Spleen (tissue), 11 donors: ENCODE measurements at regions not wholly inside any gene's neighbourhood (a gene's known extent, or its start where the extent isn't known, plus 50 kb on each side); places are given as distances from the start of the nearest gene placed in this dataset.
A peak's percentile ranks its signal among the peaks of the same experiment; 100 is the strongest.

Experiments
- DNase-seq: peaks from one replicate; pipeline ENCODE4 v3.0.0-alpha.2; 2020
- H3K27ac ChIP-seq, 8 donors: fragments of 200-600 bp; sonication (generic) in 7 of 8; 1 replicate in 4 of 8; 2 replicates in 4 of 8; pipeline versions ENCODE4 v1.5.0 to v1.8.0; 2016 to 2021; ENCODE audit warnings: inconsistent platforms in 4 of 8, mild to moderate bottlenecking in 4 of 8, moderate library complexity in 1 of 8
- H3K27me3 ChIP-seq, 7 donors: fragments of 200-600 bp; sonication (generic) in 6 of 7; replicated peaks in 1 of 7; 1 replicate in 4 of 7; 2 replicates in 3 of 7; pipeline versions ENCODE4 v1.5.0 to v1.8.0; 2016 to 2021; ENCODE audit warnings: inconsistent platforms in 3 of 7, mild to moderate bottlenecking in 1 of 7
- H3K36me3 ChIP-seq, 6 donors: fragments of 200-600 bp; sonication (generic) in 5 of 6; 1 replicate in 4 of 6; 2 replicates in 2 of 6; pipeline versions ENCODE4 v1.5.0 to v1.8.0; 2016 to 2021; ENCODE audit warnings: inconsistent platforms in 2 of 6
- H3K4me1 ChIP-seq, 6 donors: fragments of 200-600 bp; sonication (generic) in 5 of 6; 1 replicate in 3 of 6; 2 replicates in 3 of 6; pipeline versions ENCODE4 v1.5.0 to v1.8.0; 2016 to 2021; ENCODE audit warnings: inconsistent platforms in 3 of 6
- H3K4me3 ChIP-seq, 8 donors: fragments of 200-600 bp; sonication (generic) in 7 of 8; 1 replicate in 4 of 8; 2 replicates in 4 of 8; pipeline versions ENCODE4 v1.5.0 to v1.8.0; 2016 to 2021; ENCODE audit warnings: inconsistent platforms in 4 of 8, mild to moderate bottlenecking in 4 of 8, moderate library complexity in 2 of 8
- H3K9me3 ChIP-seq, 8 donors: fragments of 200-600 bp; sonication (generic) in 7 of 8; 1 replicate in 4 of 8; 2 replicates in 4 of 8; pipeline versions ENCODE4 v1.5.0 to v1.8.0; 2016 to 2021; ENCODE audit warnings: inconsistent platforms in 4 of 8
- CTCF ChIP-seq, 11 experiments: fragments of 200-600 bp in 7 of 11; fragments of 450-650 bp in 4 of 11; sonication (generic) in 4 of 11; IDR thresholded peaks in 8 of 11; conservative IDR thresholded peaks in 3 of 11; 1 replicate in 7 of 11; 2 replicates in 4 of 11; pipeline versions ENCODE4 v1.4.0 to v1.8.0; 2016 to 2021; ENCODE audit warnings: antibody characterized with exemption in 11 of 11, inconsistent platforms in 4 of 11, mild to moderate bottlenecking in 1 of 11
- POLR2A ChIP-seq, 3 donors: fragments of 450-650 bp; IDR thresholded peaks; one replicate each; pipeline ENCODE4 v1.5.1; 2017; ENCODE audit warnings: antibody characterized with exemption in 3 of 3, mild to moderate bottlenecking in 1 of 3
- POLR2AphosphoS5 ChIP-seq, 3 donors: sonication (generic); formaldehyde crosslinking; IDR thresholded peaks; one replicate each; pipeline ENCODE4 v1.5.1; 2017; ENCODE audit warnings: antibody characterized with exemption in 3 of 3
- WGBS, 5 donors: extraction: QIAGEN DNeasy Blood & Tissue Kit in 3 of 5; methylation state at CpG; one replicate each; pipeline versions ENCODE4 v1.1.5 to v1.1.7; 2013 to 2018; 5-methylcytosine and 5-hydroxymethylcytosine counted together
- intact Hi-C: fragments of 100-400 bp; cut with DNase I; formaldehyde crosslinking; loops from one replicate; pipeline ENCODE4 v1.15.0; 2023; ENCODE audit warnings: low total_unique reads
- donor health status: healthy with polysubstance abuse.
- donor health status: DM: no; HTN: no; CAD: no; lungs with moderate emphysema.
- donor health status: DM: no; HTN: no; CAD: no.
- donor health status: Bipolar disorder and iron deficiency.
- donor health status: healthy.
- donor health status: DM: no; HTN: no; CAD: no.
- donor health status: DM: yes; HTN: yes; CAD: no.

GRCh38 chr3:161558236-161558635, 61.6 kb downstream of the OTOL1 start:
- peaks cover 0 to 12% (median 0%) of the 10 kb centered on the region in 7 donors for H3K27me3 ChIP-seq
- no peak overlapping the region for H3K27ac ChIP-seq
- intact Hi-C loops: no loop called here
- no peak overlapping the region for H3K4me3 ChIP-seq
- no peak for TF ChIP-seq POLR2AphosphoS5 (IDR thresholded peaks at IDR 0.05)
- no peak for TF ChIP-seq CTCF (IDR thresholded peaks at IDR 0.05 in 8 of 11, conservative IDR thresholded peaks at IDR 0.05 in 3 of 11)
- TF ChIP-seq POLR2A (IDR thresholded peaks at IDR 0.05): no peak
- 25 to 36% (median 31%) methylated on average over 3 to 4 of the region's 4 CpGs for WGBS, 5 donors
- no peak for DNase-seq
- no peaks in the 10 kb centered on the region for H3K36me3 ChIP-seq
- no peaks in the 10 kb centered on the region for H3K9me3 ChIP-seq
- no peaks in the 10 kb centered on the region for H3K4me1 ChIP-seq

- Histone ChIP-seq H3K27ac (no peak overlapping the region), H3K27me3 (peaks cover 0 to 12% (median 0%) of the 10 kb centered on the region in 7 donors), H3K4me3 (no peak overlapping the region), H3K36me3 (no peaks in the 10 kb centered on the region), H3K4me1 (no peaks in the 10 kb centered on the region), H3K9me3 (no peaks in the 10 kb centered on the region)
- 20 to 27% (median 20%) methylated on average over 6 of the region's 6 CpGs for WGBS, 5 donors
- TF ChIP-seq POLR2AphosphoS5 (IDR thresholded peaks at IDR 0.05): no peak
- no peak for TF ChIP-seq POLR2A (IDR thresholded peaks at IDR 0.05)
- peak in 8 of 11 experiments; percentile 9 to 61 (median 44) for TF ChIP-seq CTCF (IDR thresholded peaks at IDR 0.05 in 8 of 11, conservative IDR thresholded peaks at IDR 0.05 in 3 of 11)
- no peak for DNase-seq
- intact Hi-C loops: no loop called here
Measured at GRCh38 chr3:161559177-161559998, 62.8 kb downstream of the OTOL1 start.

DNA sequence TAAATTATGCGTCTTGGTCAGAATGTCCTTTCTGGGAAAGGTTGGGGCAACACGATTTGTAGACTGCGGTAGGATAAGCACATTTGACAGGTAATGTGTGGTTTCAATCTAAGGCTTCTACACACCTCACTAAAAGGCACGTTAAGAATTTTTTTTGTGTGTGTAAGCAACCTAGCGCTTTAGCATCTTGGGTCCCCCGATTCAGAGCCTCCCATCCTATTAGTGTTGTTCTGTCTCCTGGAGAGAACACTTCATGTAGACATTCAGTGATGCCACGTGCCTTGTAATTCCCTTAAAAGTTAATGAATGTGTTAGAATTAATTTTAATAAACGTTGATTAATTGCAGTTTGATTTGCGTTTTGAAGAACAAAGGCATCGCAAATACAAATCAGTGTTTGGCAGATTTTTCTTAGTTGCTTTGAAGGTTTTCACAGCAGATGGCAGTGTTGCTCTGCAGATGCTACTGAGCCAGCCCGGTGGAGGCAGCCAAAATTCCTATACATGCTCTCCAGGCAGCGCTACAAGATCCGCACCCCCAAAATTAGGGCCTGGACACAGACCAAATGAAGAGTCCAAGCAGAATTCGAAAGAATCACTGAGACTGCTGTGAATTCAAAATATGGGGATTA, 63.5 kb downstream of the OTOL1 start:
- Histone ChIP-seq H3K36me3 (no peaks in the 10 kb centered on the region), H3K4me1 (no peaks in the 10 kb centered on the region), H3K27ac (no peak overlapping the region), H3K4me3 (no peak overlapping the region), H3K27me3 (peaks cover 0 to 12% (median 0%) of the 10 kb centered on the region in 7 donors), H3K9me3 (no peaks in the 10 kb centered on the region)
- DNase-seq: no peak
- intact Hi-C loops: no loop called here
- TF ChIP-seq POLR2A (IDR thresholded peaks at IDR 0.05) (no peak), CTCF (IDR thresholded peaks at IDR 0.05 in 8 of 11, conservative IDR thresholded peaks at IDR 0.05 in 3 of 11) (peak in 2 of 11 experiments; percentile 3 to 18), POLR2AphosphoS5 (IDR thresholded peaks at IDR 0.05) (no peak)
- WGBS, 5 donors: 27 to 37% (median 34%) methylated on average over 14 of the region's 14 CpGs
